ENCODE measurements at regions not wholly inside any gene's neighbourhood (a gene's known extent, or its start where the extent isn't known, plus 50 kb on each side); places are given as distances from the start of the nearest gene placed in this dataset.

DNA sequence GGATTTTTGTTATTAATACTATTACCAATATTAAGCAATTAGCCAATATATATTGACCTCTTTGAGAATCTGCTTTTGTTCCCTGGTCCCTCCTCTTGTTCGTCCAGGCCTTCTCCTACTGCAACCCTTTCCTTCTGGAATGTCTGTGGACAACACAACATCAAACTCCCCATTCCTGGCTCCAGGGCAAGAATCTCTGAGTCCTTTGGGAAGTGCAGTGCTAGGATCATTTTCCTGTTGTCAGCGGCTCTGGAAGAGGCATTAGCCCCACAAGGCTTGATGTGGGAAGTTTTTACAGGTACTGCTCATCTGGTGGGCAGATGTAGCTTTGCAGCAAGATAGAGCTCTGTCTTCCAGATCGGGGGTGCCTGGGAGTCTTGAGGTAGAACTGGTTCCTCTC, 74.3 kb downstream of the RPUSD4 start:
- TF ChIP-seq MYNN (IDR thresholded peaks at IDR 0.05) (no peak), MYNN (CRISPR knock-in tag; IDR thresholded peaks at IDR 0.05) (no peak), ZBTB17 (CRISPR knock-in tag; IDR thresholded peaks at IDR 0.05) (no peak), SMAD3 (CRISPR knock-in tag; conservative IDR thresholded peaks at IDR 0.05) (no peak)
- TF ChIP-seq, protein P1, sequence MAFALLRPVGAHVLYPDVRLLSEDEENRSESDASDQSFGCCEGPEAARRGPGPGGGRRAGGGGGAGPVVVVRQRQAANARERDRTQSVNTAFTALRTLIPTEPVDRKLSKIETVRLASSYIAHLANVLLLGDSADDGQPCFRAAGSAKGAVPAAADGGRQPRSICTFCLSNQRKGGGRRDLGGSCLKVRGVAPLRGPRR (CRISPR knock-in tag; IDR thresholded peaks at IDR 0.05), result no peak
